ENCODE measurements at regions not wholly inside any gene's neighbourhood (a gene's known extent, or its start where the extent isn't known, plus 50 kb on each side); places are given as distances from the start of the nearest gene placed in this dataset.

DNA sequence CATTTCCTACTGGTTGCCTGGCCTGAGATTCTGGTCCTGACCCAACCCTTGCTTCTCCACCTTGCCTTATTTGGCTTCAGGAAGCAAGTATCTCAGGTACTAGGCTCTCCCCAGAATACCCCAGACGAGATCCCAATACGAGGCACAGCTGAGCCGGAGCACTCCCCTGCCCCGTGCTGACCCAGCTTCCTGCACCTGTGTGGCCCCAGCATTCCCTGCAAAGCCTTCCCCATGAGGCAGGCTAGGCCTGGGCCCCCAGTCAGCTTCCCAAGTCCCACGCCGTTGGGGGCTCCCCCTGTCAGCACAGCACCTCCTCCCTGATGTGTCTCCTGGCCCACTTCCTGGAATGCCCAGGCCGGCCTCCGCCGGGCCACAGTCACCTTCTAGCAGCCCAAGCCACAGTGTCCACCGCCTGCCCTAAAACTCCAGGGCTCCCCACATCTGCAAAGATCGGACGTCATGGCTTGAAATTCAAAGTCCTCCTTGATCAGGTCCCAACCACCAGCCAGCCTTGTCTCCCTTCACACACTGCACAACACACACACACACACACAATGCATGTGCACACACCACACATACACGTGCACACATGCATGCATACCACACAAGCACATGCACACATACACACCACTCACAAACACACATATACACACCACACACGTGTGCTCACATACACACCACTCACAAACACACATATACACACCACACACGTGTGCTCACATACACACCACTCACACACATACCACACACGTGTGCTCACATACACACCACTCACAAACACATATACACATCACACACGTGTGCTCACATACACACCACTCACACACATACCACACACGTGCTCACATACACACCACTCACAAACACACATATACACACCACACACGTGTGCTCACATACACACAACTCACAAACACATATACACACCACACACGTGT, 78.9 kb upstream of the FOXK1 start:
- TF ChIP-seq, protein P1, sequence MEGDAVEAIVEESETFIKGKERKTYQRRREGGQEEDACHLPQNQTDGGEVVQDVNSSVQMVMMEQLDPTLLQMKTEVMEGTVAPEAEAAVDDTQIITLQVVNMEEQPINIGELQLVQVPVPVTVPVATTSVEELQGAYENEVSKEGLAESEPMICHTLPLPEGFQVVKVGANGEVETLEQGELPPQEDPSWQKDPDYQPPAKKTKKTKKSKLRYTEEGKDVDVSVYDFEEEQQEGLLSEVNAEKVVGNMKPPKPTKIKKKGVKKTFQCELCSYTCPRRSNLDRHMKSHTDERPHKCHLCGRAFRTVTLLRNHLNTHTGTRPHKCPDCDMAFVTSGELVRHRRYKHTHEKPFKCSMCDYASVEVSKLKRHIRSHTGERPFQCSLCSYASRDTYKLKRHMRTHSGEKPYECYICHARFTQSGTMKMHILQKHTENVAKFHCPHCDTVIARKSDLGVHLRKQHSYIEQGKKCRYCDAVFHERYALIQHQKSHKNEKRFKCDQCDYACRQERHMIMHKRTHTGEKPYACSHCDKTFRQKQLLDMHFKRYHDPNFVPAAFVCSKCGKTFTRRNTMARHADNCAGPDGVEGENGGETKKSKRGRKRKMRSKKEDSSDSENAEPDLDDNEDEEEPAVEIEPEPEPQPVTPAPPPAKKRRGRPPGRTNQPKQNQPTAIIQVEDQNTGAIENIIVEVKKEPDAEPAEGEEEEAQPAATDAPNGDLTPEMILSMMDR (conservative IDR thresholded peaks at IDR 0.05; ENCODE audit: low read length): no peak
- TF ChIP-seq EZH2phosphoT487 (IDR thresholded peaks at IDR 0.05; ENCODE audit: borderline replicate concordance, low read depth, low read length): no peak
